MCF 10A (cell line): ENCODE measurements at regions not wholly inside any gene's neighbourhood (a gene's known extent, or its start where the extent isn't known, plus 50 kb on each side); places are given as distances from the start of the nearest gene placed in this dataset.
A peak's percentile ranks its signal among the peaks of the same experiment; 100 is the strongest.

ENCODE experiments used
- BruUV-seq: library from RNA; stranded (reverse); fragments of 400-500 nt; replicated peaks from 2 replicates; lab custom pipeline; 2021; lab: Mats Ljungman, UMichigan
- CTCF ChIA-PET: fragments of 300-600 bp; sonication (Branson Sonifier 250); formaldehyde crosslinking; extraction: SDS; loops from one replicate; lab custom pipeline; 2021; ENCODE audit warnings: antibody characterized with exemption, inconsistent platforms; lab: Yijun Ruan, JAX
- POLR2A ChIA-PET: fragments of 300-600, 350-650 bp; sonication (Branson Sonifier 250); formaldehyde crosslinking; extraction: SDS; loops from one replicate; lab custom pipeline; 2020; ENCODE audit warnings: antibody characterized with exemption, inconsistent platforms; lab: Yijun Ruan, JAX
- DNase-seq: peaks from one replicate; pipeline ENCODE4 v3.0.0-alpha.2; 2018; ENCODE audit not compliant: unreplicated experiment
- H3K27ac Mint-ChIP-seq: one replicate; pipeline ENCODE4 v1.8.0; 2022; ENCODE audit warnings: mild to moderate bottlenecking, low read depth, mixed read lengths; ENCODE audit not compliant: unreplicated experiment
- H3K27me3 Mint-ChIP-seq: one replicate; pipeline ENCODE4 v1.8.0; 2022; ENCODE audit warnings: mixed read lengths; ENCODE audit not compliant: insufficient read depth, unreplicated experiment
- H3K36me3 Mint-ChIP-seq: one replicate; pipeline ENCODE4 v1.8.0; 2022; ENCODE audit warnings: mild to moderate bottlenecking, moderate library complexity, mixed read lengths; ENCODE audit not compliant: insufficient read depth, unreplicated experiment
- H3K4me1 Mint-ChIP-seq: one replicate; pipeline ENCODE4 v1.8.0; 2022; ENCODE audit warnings: mixed read lengths; ENCODE audit not compliant: insufficient read depth, unreplicated experiment
- H3K4me3 Mint-ChIP-seq: one replicate; pipeline ENCODE4 v1.8.0; 2022; ENCODE audit warnings: mild to moderate bottlenecking, moderate library complexity, mixed read lengths; ENCODE audit not compliant: unreplicated experiment
- H3K9me3 Mint-ChIP-seq: one replicate; pipeline ENCODE4 v1.8.0; 2022; ENCODE audit warnings: mixed read lengths; ENCODE audit not compliant: unreplicated experiment
- CTCF ChIP-seq: fragments of 200-600 bp; IDR thresholded peaks from one replicate; pipeline ENCODE4 v1.8.0; 2022; ENCODE audit warnings: antibody characterized with exemption, mild to moderate bottlenecking; ENCODE audit not compliant: unreplicated experiment
- intact Hi-C: fragments of 100-400 bp; cut with micrococcal nuclease; formaldehyde crosslinking; loops from 2 replicates; pipeline ENCODE4 v1.14.1; 2022

GRCh38 chr15:70596354-70597055 is 166.9 kb downstream of the UACA start:
- intact Hi-C loops = no loop called here
- ChIA-PET POLR2A (interaction anchor here (1.4 kb wide), 1 partner anchor 26 kb away, joined by 4 read pairs; no protein-coding TSS in a partner anchor), CTCF (interaction anchor here (0.6 kb wide), 2 partner anchors 215 to 372 kb away, joined by 3 to 4 read pairs; no protein-coding TSS in a partner anchor)
- Mint-ChIP-seq H3K4me1 (peaks cover 15% of the 10 kb centered on the region), H3K27ac (no peak overlapping the region), H3K36me3 (no peaks in the 10 kb centered on the region), H3K9me3 (peaks cover 22% of the 10 kb centered on the region), H3K27me3 (no peaks in the 10 kb centered on the region), H3K4me3 (no peak overlapping the region)
- TF ChIP-seq CTCF = no peak
- peak; percentile 78 for DNase-seq
- BruUV-seq = no TSS peak

- Mint-ChIP-seq H3K4me1 (peaks cover 15% of the 10 kb centered on the region), H3K9me3 (peaks cover 14% of the 10 kb centered on the region), H3K27me3 (no peaks in the 10 kb centered on the region), H3K27ac (no peak overlapping the region), H3K4me3 (no peak overlapping the region), H3K36me3 (no peaks in the 10 kb centered on the region)
- intact Hi-C loops = no loop called here
- CTCF ChIA-PET = no interaction called here
- BruUV-seq = no TSS peak
- POLR2A ChIA-PET = no interaction called here
- TF ChIP-seq CTCF = no peak
- DNase-seq = no peak
These were observed 169.6 kb downstream of the UACA start for GRCh38 chr15:70593795-70594194.

GRCh38 chr15:70589728-70590127 is 173.6 kb downstream of the UACA start:
- ChIA-PET CTCF (no interaction called here), POLR2A (no interaction called here)
- H3K4me3 Mint-ChIP-seq = no peak overlapping the region
- H3K27me3 Mint-ChIP-seq = no peaks in the 10 kb centered on the region
- H3K36me3 Mint-ChIP-seq = no peaks in the 10 kb centered on the region
- TF ChIP-seq CTCF = no peak
- DNase-seq = no peak
- no peaks in the 10 kb centered on the region for H3K4me1 Mint-ChIP-seq
- intact Hi-C loops = no loop called here
- BruUV-seq = no TSS peak
- H3K9me3 Mint-ChIP-seq = peaks cover 14% of the 10 kb centered on the region
- H3K27ac Mint-ChIP-seq = no peak overlapping the region

- Mint-ChIP-seq H3K4me3 (no peak overlapping the region), H3K4me1 (no peaks in the 10 kb centered on the region), H3K27ac (no peak overlapping the region), H3K27me3 (no peaks in the 10 kb centered on the region), H3K36me3 (no peaks in the 10 kb centered on the region), H3K9me3 (peaks cover 13% of the 10 kb centered on the region)
- ChIA-PET POLR2A (interaction anchor here (1.3 kb wide), 1 partner anchor 16 kb away, joined by 3 read pairs; no protein-coding TSS in a partner anchor), CTCF (no interaction called here)
- intact Hi-C loops = no loop called here
- no peak for TF ChIP-seq CTCF
- DNase-seq = no peak
- BruUV-seq = no TSS peak
These were observed 174.1 kb downstream of the UACA start for GRCh38 chr15:70589221-70589620.
